ENCODE measurements at regions not wholly inside any gene's neighbourhood (a gene's known extent, or its start where the extent isn't known, plus 50 kb on each side); places are given as distances from the start of the nearest gene placed in this dataset.

GRCh38 chr16:63241497-63242028 lies 1205.3 kb upstream of the CDH8 start:
- DNase-seq, result no peak
- Histone ChIP-seq H3K9me3 (ENCODE audit: control insufficient read depth, low read depth, low read length) (no peaks in the 10 kb centered on the region), H3K4me1 (ENCODE audit: control insufficient read depth, insufficient read depth, low read length) (no peaks in the 10 kb centered on the region), H3K4me3 (ENCODE audit: low read length) (no peak overlapping the region), H3K36me3 (ENCODE audit: control insufficient read depth, insufficient read depth, low read length) (no peaks in the 10 kb centered on the region), H3K27ac (ENCODE audit: low read length) (no peak overlapping the region), H3K27me3 (ENCODE audit: control insufficient read depth, insufficient read depth, low read length) (no peaks in the 10 kb centered on the region)
- WGBS (ENCODE audit: insufficient coverage, low lambda C conversion rate), result 100% methylated on average over 1 of the region's 5 CpGs

- no CpG with 5 or more reads among the region's 1 CpG for WGBS (ENCODE audit: insufficient coverage, low lambda C conversion rate)
- DNase-seq, result no peak
- no peaks in the 10 kb centered on the region for H3K4me1 ChIP-seq (ENCODE audit: control insufficient read depth, insufficient read depth, low read length)
- H3K9me3 ChIP-seq (ENCODE audit: control insufficient read depth, low read depth, low read length), result peaks cover 2% of the 10 kb centered on the region
- no peaks in the 10 kb centered on the region for H3K36me3 ChIP-seq (ENCODE audit: control insufficient read depth, insufficient read depth, low read length)
- no peak overlapping the region for H3K27ac ChIP-seq (ENCODE audit: low read length)
- H3K4me3 ChIP-seq (ENCODE audit: low read length), result no peak overlapping the region
- no peaks in the 10 kb centered on the region for H3K27me3 ChIP-seq (ENCODE audit: control insufficient read depth, insufficient read depth, low read length)
Measured at GRCh38 chr16:63239065-63239570, 1202.9 kb upstream of the CDH8 start.

GRCh38 chr16:63230421-63231040 lies 1194.3 kb upstream of the CDH8 start:
- Histone ChIP-seq H3K9me3 (ENCODE audit: control insufficient read depth, low read depth, low read length) (peaks cover 2% of the 10 kb centered on the region), H3K27ac (ENCODE audit: low read length) (no peak overlapping the region), H3K4me3 (ENCODE audit: low read length) (no peak overlapping the region), H3K27me3 (ENCODE audit: control insufficient read depth, insufficient read depth, low read length) (no peaks in the 10 kb centered on the region), H3K36me3 (ENCODE audit: control insufficient read depth, insufficient read depth, low read length) (no peaks in the 10 kb centered on the region), H3K4me1 (ENCODE audit: control insufficient read depth, insufficient read depth, low read length) (no peaks in the 10 kb centered on the region)
- WGBS (ENCODE audit: insufficient coverage, low lambda C conversion rate), result 89% methylated on average over 1 of the region's 3 CpGs
- no peak for DNase-seq

- Histone ChIP-seq H3K36me3 (ENCODE audit: control insufficient read depth, insufficient read depth, low read length) (no peaks in the 10 kb centered on the region), H3K4me3 (ENCODE audit: low read length) (no peak overlapping the region), H3K27me3 (ENCODE audit: control insufficient read depth, insufficient read depth, low read length) (no peaks in the 10 kb centered on the region), H3K9me3 (ENCODE audit: control insufficient read depth, low read depth, low read length) (no peaks in the 10 kb centered on the region), H3K27ac (ENCODE audit: low read length) (no peak overlapping the region), H3K4me1 (ENCODE audit: control insufficient read depth, insufficient read depth, low read length) (no peaks in the 10 kb centered on the region)
- DNase-seq, result no peak
- WGBS (ENCODE audit: insufficient coverage, low lambda C conversion rate), result 40% methylated on average over 1 of the region's 2 CpGs
Measured at GRCh38 chr16:63228259-63228658, 1192.0 kb upstream of the CDH8 start.

GRCh38 chr16:63223851-63224250 lies 1187.6 kb upstream of the CDH8 start:
- Histone ChIP-seq H3K27me3 (ENCODE audit: control insufficient read depth, insufficient read depth, low read length) (no peaks in the 10 kb centered on the region), H3K27ac (ENCODE audit: low read length) (no peak overlapping the region), H3K9me3 (ENCODE audit: control insufficient read depth, low read depth, low read length) (no peaks in the 10 kb centered on the region), H3K4me1 (ENCODE audit: control insufficient read depth, insufficient read depth, low read length) (no peaks in the 10 kb centered on the region), H3K4me3 (ENCODE audit: low read length) (no peak overlapping the region), H3K36me3 (ENCODE audit: control insufficient read depth, insufficient read depth, low read length) (no peaks in the 10 kb centered on the region)
- no peak for DNase-seq
- 100% methylated on average over 1 of the region's 1 CpG for WGBS (ENCODE audit: insufficient coverage, low lambda C conversion rate)

- no peak for DNase-seq
- Histone ChIP-seq H3K4me1 (ENCODE audit: control insufficient read depth, insufficient read depth, low read length) (no peaks in the 10 kb centered on the region), H3K9me3 (ENCODE audit: control insufficient read depth, low read depth, low read length) (no peaks in the 10 kb centered on the region), H3K4me3 (ENCODE audit: low read length) (no peak overlapping the region), H3K27ac (ENCODE audit: low read length) (no peak overlapping the region), H3K27me3 (ENCODE audit: control insufficient read depth, insufficient read depth, low read length) (no peaks in the 10 kb centered on the region), H3K36me3 (ENCODE audit: control insufficient read depth, insufficient read depth, low read length) (no peaks in the 10 kb centered on the region)
- no CpG with 5 or more reads among the region's 2 CpGs for whole genome bisulfite sequencing (ENCODE audit: insufficient coverage, low lambda C conversion rate)
Measured at GRCh38 chr16:63216696-63217423, 1180.6 kb upstream of the CDH8 start.

- Histone ChIP-seq H3K27ac (ENCODE audit: low read length) (no peak overlapping the region), H3K4me1 (ENCODE audit: control insufficient read depth, insufficient read depth, low read length) (no peaks in the 10 kb centered on the region)
- no peak for DNase-seq
Measured at GRCh38 chr16:63201851-63202250, 1165.6 kb upstream of the CDH8 start.

GRCh38 chr16:63200940-63201339 lies 1164.7 kb upstream of the CDH8 start:
- no peak overlapping the region for H3K4me3 ChIP-seq (ENCODE audit: low read length)
- H3K36me3 ChIP-seq (ENCODE audit: control insufficient read depth, insufficient read depth, low read length), result no peaks in the 10 kb centered on the region
- WGBS (ENCODE audit: insufficient coverage, low lambda C conversion rate), result 100% methylated on average over 1 of the region's 2 CpGs
- H3K27ac ChIP-seq (ENCODE audit: low read length), result no peak overlapping the region
- no peaks in the 10 kb centered on the region for H3K4me1 ChIP-seq (ENCODE audit: control insufficient read depth, insufficient read depth, low read length)
- H3K27me3 ChIP-seq (ENCODE audit: control insufficient read depth, insufficient read depth, low read length), result no peaks in the 10 kb centered on the region
- H3K9me3 ChIP-seq (ENCODE audit: control insufficient read depth, low read depth, low read length), result no peaks in the 10 kb centered on the region
- no peak for DNase-seq

More at GRCh38 chr16:63201851-63202250, 1165.6 kb upstream of the CDH8 start:
- Histone ChIP-seq H3K9me3 (ENCODE audit: control insufficient read depth, low read depth, low read length) (no peaks in the 10 kb centered on the region), H3K27me3 (ENCODE audit: control insufficient read depth, insufficient read depth, low read length) (no peaks in the 10 kb centered on the region), H3K4me3 (ENCODE audit: low read length) (no peak overlapping the region), H3K36me3 (ENCODE audit: control insufficient read depth, insufficient read depth, low read length) (no peaks in the 10 kb centered on the region)

- Histone ChIP-seq H3K9me3 (ENCODE audit: control insufficient read depth, low read depth, low read length) (no peaks in the 10 kb centered on the region), H3K27me3 (ENCODE audit: control insufficient read depth, insufficient read depth, low read length) (no peaks in the 10 kb centered on the region), H3K27ac (ENCODE audit: low read length) (no peak overlapping the region), H3K36me3 (ENCODE audit: control insufficient read depth, insufficient read depth, low read length) (no peaks in the 10 kb centered on the region), H3K4me1 (ENCODE audit: control insufficient read depth, insufficient read depth, low read length) (no peaks in the 10 kb centered on the region), H3K4me3 (ENCODE audit: low read length) (no peak overlapping the region)
- no peak for DNase-seq
- 89% methylated on average over 3 of the region's 4 CpGs for WGBS (ENCODE audit: insufficient coverage, low lambda C conversion rate)
Measured at GRCh38 chr16:63195336-63195735, 1159.1 kb upstream of the CDH8 start.

GRCh38 chr16:63192980-63193379 lies 1156.7 kb upstream of the CDH8 start:
- DNase-seq, result no peak
- WGBS (ENCODE audit: insufficient coverage, low lambda C conversion rate), result no CpG with 5 or more reads among the region's 3 CpGs

More at GRCh38 chr16:63192980-63193379, 1156.7 kb upstream of the CDH8 start:
- no peaks in the 10 kb centered on the region for H3K4me1 ChIP-seq (ENCODE audit: control insufficient read depth, insufficient read depth, low read length)
- H3K9me3 ChIP-seq (ENCODE audit: control insufficient read depth, low read depth, low read length), result no peaks in the 10 kb centered on the region
- no peaks in the 10 kb centered on the region for H3K36me3 ChIP-seq (ENCODE audit: control insufficient read depth, insufficient read depth, low read length)
- no peak overlapping the region for H3K4me3 ChIP-seq (ENCODE audit: low read length)
- H3K27me3 ChIP-seq (ENCODE audit: control insufficient read depth, insufficient read depth, low read length), result no peaks in the 10 kb centered on the region
- H3K27ac ChIP-seq (ENCODE audit: low read length), result no peak overlapping the region
